GM13976 (cell line): ENCODE measurements at regions not wholly inside any gene's neighbourhood (a gene's known extent, or its start where the extent isn't known, plus 50 kb on each side); places are given as distances from the start of the nearest gene placed in this dataset.

Experiments
- DNase-seq: peaks from one replicate; pipeline ENCODE4 v3.0.0; 2012; ENCODE audit warnings: low spot score
- in situ Hi-C: fragments of 300-500 bp; cut with MboI; formaldehyde crosslinking; loops from one replicate; pipeline ENCODE4 v1.12.0; 2022; ENCODE audit warnings: low sequenced_read_pairs, mixed read lengths, inconsistent platforms; ENCODE audit not compliant: unreplicated experiment
- TF ChIP-seq, protein P1 (sequence below): IDR thresholded peaks from 2 replicates; pipeline ENCODE4 v1.5.1; 2012; ENCODE audit warnings: borderline replicate concordance, mild to moderate bottlenecking; ENCODE audit not compliant: insufficient read depth; ENCODE audit errors: extremely low read depth, missing control alignments, control extremely low read depth

DNA sequence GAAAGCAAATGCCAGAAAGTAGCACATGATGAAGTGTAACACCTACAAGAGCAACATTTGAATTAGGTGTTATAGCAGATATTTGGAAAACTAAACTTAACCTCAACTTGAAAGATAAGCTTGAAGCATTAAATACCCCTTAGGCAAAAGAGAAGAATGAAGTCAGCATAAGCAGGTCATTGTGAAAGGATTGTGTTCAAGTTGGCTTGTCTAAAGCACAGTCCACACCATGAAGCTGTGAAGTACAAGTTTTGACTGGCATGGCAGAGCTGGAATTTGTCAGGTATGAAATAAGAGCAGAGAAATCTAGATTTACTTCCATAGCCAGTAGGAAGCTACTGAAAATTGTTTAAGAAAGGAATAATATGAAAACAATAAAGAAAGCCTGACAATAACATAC, 480.3 kb upstream of the POT1 start:
- no peak for DNase-seq
- in situ Hi-C loops: no loop called here
- TF ChIP-seq, protein P1, sequence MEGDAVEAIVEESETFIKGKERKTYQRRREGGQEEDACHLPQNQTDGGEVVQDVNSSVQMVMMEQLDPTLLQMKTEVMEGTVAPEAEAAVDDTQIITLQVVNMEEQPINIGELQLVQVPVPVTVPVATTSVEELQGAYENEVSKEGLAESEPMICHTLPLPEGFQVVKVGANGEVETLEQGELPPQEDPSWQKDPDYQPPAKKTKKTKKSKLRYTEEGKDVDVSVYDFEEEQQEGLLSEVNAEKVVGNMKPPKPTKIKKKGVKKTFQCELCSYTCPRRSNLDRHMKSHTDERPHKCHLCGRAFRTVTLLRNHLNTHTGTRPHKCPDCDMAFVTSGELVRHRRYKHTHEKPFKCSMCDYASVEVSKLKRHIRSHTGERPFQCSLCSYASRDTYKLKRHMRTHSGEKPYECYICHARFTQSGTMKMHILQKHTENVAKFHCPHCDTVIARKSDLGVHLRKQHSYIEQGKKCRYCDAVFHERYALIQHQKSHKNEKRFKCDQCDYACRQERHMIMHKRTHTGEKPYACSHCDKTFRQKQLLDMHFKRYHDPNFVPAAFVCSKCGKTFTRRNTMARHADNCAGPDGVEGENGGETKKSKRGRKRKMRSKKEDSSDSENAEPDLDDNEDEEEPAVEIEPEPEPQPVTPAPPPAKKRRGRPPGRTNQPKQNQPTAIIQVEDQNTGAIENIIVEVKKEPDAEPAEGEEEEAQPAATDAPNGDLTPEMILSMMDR: no peak

DNA sequence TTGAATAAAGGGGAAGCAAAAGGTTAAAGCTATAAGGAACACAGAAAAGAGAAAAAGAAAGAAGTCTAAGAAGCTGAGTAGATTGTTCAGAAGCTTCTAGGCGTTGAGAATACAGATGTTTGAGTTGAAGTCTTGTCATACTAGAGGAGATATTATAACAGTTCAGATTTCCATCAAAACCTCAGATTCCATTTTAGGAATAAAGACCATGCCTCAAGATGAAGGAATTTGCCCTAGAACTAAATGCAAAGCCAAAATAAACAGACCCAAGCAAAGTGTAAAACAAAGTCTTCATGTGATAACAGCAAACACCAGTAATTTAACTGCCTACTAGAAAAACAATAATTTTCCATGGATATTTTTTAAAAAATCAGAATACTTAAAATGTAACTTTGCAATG, 476.5 kb upstream of the POT1 start:
- TF ChIP-seq, protein P1: no peak
- in situ Hi-C loops: no loop called here
- no peak for DNase-seq

DNA sequence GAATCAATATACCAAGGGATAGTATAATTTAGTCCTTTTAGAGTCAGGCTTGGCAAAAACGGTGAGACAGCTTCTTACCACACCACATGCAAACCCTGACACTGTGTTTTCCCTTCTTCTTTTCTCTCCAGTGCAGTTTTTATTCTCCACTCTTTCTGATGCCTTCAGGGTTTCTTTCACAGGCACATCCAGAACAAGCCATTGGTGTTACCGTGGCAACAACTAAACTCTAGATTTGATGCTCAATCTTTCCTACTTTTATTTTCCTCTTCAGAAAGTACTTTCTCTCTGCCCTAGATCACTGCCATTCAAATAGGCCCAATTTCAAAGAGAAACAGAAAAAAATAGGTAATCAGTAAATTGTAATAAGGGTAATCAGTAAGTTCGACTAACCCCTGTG, 469.8 kb upstream of the POT1 start:
- in situ Hi-C loops: no loop called here
- TF ChIP-seq, protein P1: no peak
- DNase-seq: no peak

DNA sequence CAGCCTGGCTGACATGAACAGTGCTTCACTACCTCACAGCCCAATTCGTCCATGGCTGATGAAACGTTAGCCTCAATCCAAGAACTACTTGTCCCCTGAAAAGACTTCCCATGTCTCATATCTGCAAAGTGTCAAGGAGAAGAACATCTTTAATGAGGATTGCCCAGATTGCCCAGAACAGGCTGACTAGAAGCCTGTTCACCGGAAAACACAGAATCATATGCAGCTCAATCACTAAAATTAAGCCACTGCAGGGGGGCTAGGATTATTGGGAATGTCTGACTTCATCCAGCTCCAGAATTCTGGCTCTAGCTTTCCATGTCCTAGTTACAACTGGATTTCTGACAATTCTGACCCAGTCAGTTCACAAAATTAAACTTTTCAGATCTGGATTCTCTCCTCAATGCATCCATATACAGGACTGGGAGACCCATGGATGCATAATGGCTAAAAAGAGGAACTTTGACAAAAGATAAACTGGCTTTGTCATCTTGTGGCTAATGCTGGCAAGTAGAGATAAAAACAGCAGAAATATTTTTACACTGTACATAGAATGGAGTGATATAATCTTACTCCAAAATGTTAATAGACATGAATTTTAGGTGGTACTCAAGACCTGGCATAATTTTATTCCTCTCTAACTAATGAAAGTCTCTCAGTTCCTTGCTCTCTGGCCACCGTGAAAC, 467.0 kb upstream of the POT1 start:
- no peak for DNase-seq
- TF ChIP-seq, protein P1: no peak
- in situ Hi-C loops: no loop called here

DNA sequence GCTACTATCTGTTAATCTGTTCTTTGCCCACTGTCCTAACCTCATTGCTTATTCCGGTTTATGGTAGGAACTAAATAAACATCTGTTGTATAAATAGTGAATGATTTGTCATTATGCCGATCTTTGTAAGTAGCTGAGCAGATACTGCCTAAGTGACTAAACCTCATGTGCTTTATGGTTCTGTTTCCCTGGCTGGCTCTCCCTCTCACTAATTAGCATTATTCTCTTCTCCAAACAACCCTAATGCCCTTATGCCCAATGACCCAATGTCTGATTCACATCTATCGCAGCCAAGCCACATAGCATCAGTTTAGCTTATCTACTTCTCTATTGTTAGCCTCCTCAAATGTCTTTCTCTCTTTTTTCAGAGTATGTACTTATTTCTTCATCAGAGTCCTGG, 462.3 kb upstream of the POT1 start:
- TF ChIP-seq, protein P1: no peak
- no peak for DNase-seq
- in situ Hi-C loops: no loop called here

DNA sequence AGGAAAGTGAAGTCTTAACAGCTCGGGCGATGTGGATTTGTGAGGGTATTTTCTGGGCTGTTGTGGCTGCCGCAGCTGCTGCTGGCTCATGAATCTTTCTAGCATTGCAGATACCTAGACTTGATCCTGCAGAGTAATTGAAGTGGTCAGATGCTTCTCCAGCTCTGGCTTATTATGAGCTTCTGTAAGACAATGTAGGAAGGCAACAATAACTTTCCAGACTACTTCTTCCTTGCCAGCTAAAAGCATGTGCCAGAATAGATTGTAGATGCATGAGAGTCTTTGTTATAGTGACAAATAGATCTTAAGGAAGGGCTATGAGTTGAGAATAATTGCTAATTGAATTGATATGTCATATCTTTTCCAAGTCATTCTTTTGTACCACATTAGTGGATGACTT, 461.4 kb upstream of the POT1 start:
- TF ChIP-seq, protein P1: no peak
- no peak for DNase-seq
- in situ Hi-C loops: no loop called here
